Panc1 (cell line): ENCODE measurements at regions not wholly inside any gene's neighbourhood (a gene's known extent, or its start where the extent isn't known, plus 50 kb on each side); places are given as distances from the start of the nearest gene placed in this dataset.

Source experiments
- ATAC-seq: fragments of 200-7000 bp; cut with Tn5 transposase; 2 replicates; pipeline ENCODE4 v1.9.1; 2020; ENCODE audit warnings: mild to moderate bottlenecking, moderate library complexity
- BruUV-seq: library from RNA; stranded (reverse); fragments of 400-500 nt; replicated peaks from 2 replicates; lab custom pipeline; 2021; lab: Mats Ljungman, UMichigan
- CTCF ChIA-PET: fragments of 300-600 bp; sonication (Branson Sonifier 250); formaldehyde crosslinking; loops from one replicate; lab custom pipeline; 2022; ENCODE audit warnings: antibody characterized with exemption; lab: Charles Lee
- POLR2A ChIA-PET: fragments of 300-600 bp; sonication (Branson Sonifier 250); formaldehyde crosslinking; loops from one replicate; lab custom pipeline; 2022; ENCODE audit warnings: antibody characterized with exemption; lab: Charles Lee
- DNase-seq: peaks from one replicate; pipeline ENCODE4 v3.0.0-alpha.2; 2010; ENCODE audit warnings: low read depth, low spot score
- H3K27ac ChIP-seq: 2 replicates; pipeline ENCODE4 v1.5.1; 2011; ENCODE audit warnings: mild to moderate bottlenecking, low read length, inconsistent platforms
- H3K27me3 ChIP-seq: fragments of 200-500 bp; sonication (Bioruptor generic); 2 replicates; pipeline ENCODE4 v1.6.0; 2014; ENCODE audit warnings: low read length, inconsistent platforms; ENCODE audit not compliant: control insufficient read depth, insufficient read depth
- H3K36me3 ChIP-seq: fragments of 200-500 bp; sonication (Bioruptor generic); 2 replicates; pipeline ENCODE4 v1.5.1; 2014; ENCODE audit warnings: inconsistent platforms, mild to moderate bottlenecking, low read length, moderate library complexity; ENCODE audit not compliant: control insufficient read depth, insufficient read depth
- H3K4me1 ChIP-seq: 2 replicates; pipeline ENCODE4 v1.5.1; 2011; ENCODE audit warnings: inconsistent platforms, mild to moderate bottlenecking, low read length, moderate library complexity; ENCODE audit not compliant: control insufficient read depth, insufficient read depth
- H3K4me3 ChIP-seq, 2 experiments: 2 replicates each; pipeline ENCODE4 v1.5.1; 2011 to 2012; ENCODE audit warnings: low read depth in 2 of 2, low read length in 2 of 2, mild to moderate bottlenecking in 2 of 2, inconsistent platforms in 1 of 2, moderate library complexity in 1 of 2
- H3K9me3 ChIP-seq: fragments of 200-500 bp; sonication (Bioruptor generic); 2 replicates; pipeline ENCODE4 v1.5.1; 2014; ENCODE audit warnings: low read depth, mild to moderate bottlenecking, inconsistent platforms, low read length, moderate library complexity; ENCODE audit not compliant: control insufficient read depth, insufficient read depth
- CTCF ChIP-seq: fragments of 450-650 bp; IDR thresholded peaks from 2 replicates; pipeline ENCODE4 v1.5.1; 2017; ENCODE audit warnings: mild to moderate bottlenecking
- POLR2AphosphoS5 ChIP-seq: IDR thresholded peaks from 2 replicates; pipeline ENCODE4 v1.6.1; 2012; ENCODE audit warnings: mild to moderate bottlenecking, low read depth, low read length, moderate library complexity
- REST ChIP-seq, 2 experiments: IDR thresholded peaks; 2 replicates each; pipeline ENCODE4 v1.6.1; 2011 to 2012; ENCODE audit warnings: low read depth in 2 of 2, control low read depth in 1 of 2, low read length in 1 of 2, mild to moderate bottlenecking in 1 of 2, moderate library complexity in 1 of 2; ENCODE audit not compliant: insufficient read depth in 1 of 2
- SIN3A ChIP-seq: IDR thresholded peaks from 2 replicates; pipeline ENCODE4 v1.6.1; 2012; ENCODE audit warnings: low read depth, mild to moderate bottlenecking, low read length, moderate library complexity, borderline replicate concordance; ENCODE audit not compliant: insufficient read depth
- TCF7L2 ChIP-seq: IDR thresholded peaks from 2 replicates; pipeline ENCODE4 v1.6.1; 2011; ENCODE audit warnings: mild to moderate bottlenecking, low read depth, low read length, inconsistent platforms
- in situ Hi-C: cut with HindIII; loops from 2 replicates; pipeline ENCODE4 v1.10.0; 2016; ENCODE audit warnings: low sequenced_read_pairs, low pct_unique_long_range_greater_than_20kb
- intact Hi-C: fragments of 100-400 bp; cut with micrococcal nuclease; formaldehyde crosslinking; loops from one replicate; pipeline ENCODE4 v1.10.0; 2022; ENCODE audit not compliant: unreplicated experiment

GRCh38 chr13:78436311-78436710 lies 167.0 kb downstream of the POU4F1 start:
- in situ Hi-C loops (no loop called here), intact Hi-C loops (no loop called here)
- H3K4me1 ChIP-seq = no peaks in the 10 kb centered on the region
- no peaks in the 10 kb centered on the region for H3K9me3 ChIP-seq
- ChIA-PET POLR2A (no interaction called here), CTCF (no interaction called here)
- H3K27ac ChIP-seq = no peak overlapping the region
- no peak for TF ChIP-seq REST (IDR thresholded peaks at IDR 0.05; ENCODE audit: insufficient read depth in 1 of 2, low read depth in 2 of 2, low read length in 1 of 2)
- no peak for TF ChIP-seq SIN3A
- TF ChIP-seq POLR2AphosphoS5 = no peak
- TF ChIP-seq TCF7L2 = no peak
- TF ChIP-seq CTCF = no peak
- no peaks in the 10 kb centered on the region for H3K36me3 ChIP-seq
- no TSS peak for BruUV-seq
- DNase-seq = no peak
- no peaks in the 10 kb centered on the region for H3K27me3 ChIP-seq
- ATAC-seq = no peak
- no peak overlapping the region for H3K4me3 ChIP-seq

GRCh38 chr13:78431328-78431727 lies 172.0 kb downstream of the POU4F1 start:
- no peaks in the 10 kb centered on the region for H3K27me3 ChIP-seq
- ChIA-PET CTCF (no interaction called here), POLR2A (no interaction called here)
- no peaks in the 10 kb centered on the region for H3K9me3 ChIP-seq
- intact Hi-C loops (no loop called here), in situ Hi-C loops (no loop called here)
- TF ChIP-seq POLR2AphosphoS5 (no peak), REST (IDR thresholded peaks at IDR 0.05; ENCODE audit: insufficient read depth in 1 of 2, low read depth in 2 of 2, low read length in 1 of 2) (no peak)
- no peak overlapping the region for H3K4me3 ChIP-seq
- ATAC-seq (no peak), DNase-seq (no peak)
- H3K4me1 ChIP-seq = no peaks in the 10 kb centered on the region
- no peaks in the 10 kb centered on the region for H3K36me3 ChIP-seq
- no TSS peak for BruUV-seq
- no peak overlapping the region for H3K27ac ChIP-seq
